PC-9 (cell line): ENCODE measurements at regions not wholly inside any gene's neighbourhood (a gene's known extent, or its start where the extent isn't known, plus 50 kb on each side); places are given as distances from the start of the nearest gene placed in this dataset.

Experiments
- BruUV-seq: library from RNA; stranded (reverse); fragments of 400-500 nt; replicated peaks from 2 replicates; lab custom pipeline; 2021; lab: Mats Ljungman, UMichigan
- CTCF ChIA-PET: fragments of 300-600 bp; sonication (Branson Sonifier 250); formaldehyde crosslinking; loops from one replicate; lab custom pipeline; 2022; ENCODE audit warnings: antibody characterized with exemption; lab: Charles Lee
- POLR2A ChIA-PET: fragments of 300-600 bp; sonication (Branson Sonifier 250); formaldehyde crosslinking; loops from one replicate; lab custom pipeline; 2022; ENCODE audit warnings: antibody characterized with exemption; ENCODE audit not compliant: unreplicated experiment; lab: Charles Lee
- DNase-seq, 2 experiments: peaks; one replicate each; pipeline versions ENCODE4 v3.0.0 to v3.0.0-alpha.2; 2015 to 2022; ENCODE audit warnings: mixed read lengths in 1 of 2
- H2AFZ ChIP-seq: fragments of 200-600 bp; sonication (generic); 2 replicates; pipeline ENCODE4 v1.8.1; 2017; ENCODE audit warnings: antibody characterized with exemption
- H3F3A ChIP-seq: fragments of 200-600 bp; sonication (generic); 2 replicates; pipeline ENCODE4 v1.8.1; 2017; ENCODE audit warnings: antibody characterized with exemption, mild to moderate bottlenecking, low read depth; ENCODE audit not compliant: insufficient read depth
- H3K27ac ChIP-seq: fragments of 200-600 bp; sonication (generic); 2 replicates; pipeline ENCODE4 v1.6.1; 2016; ENCODE audit warnings: mixed run types
- H3K27me3 ChIP-seq: fragments of 200-600 bp; sonication (generic); 2 replicates; pipeline ENCODE4 v1.6.1; 2016; ENCODE audit warnings: low read depth, mixed run types; ENCODE audit not compliant: insufficient read depth
- H3K36me3 ChIP-seq: fragments of 200-600 bp; sonication (generic); 2 replicates; pipeline ENCODE4 v1.6.1; 2016; ENCODE audit warnings: low read depth, mixed run types
- H3K4me1 ChIP-seq: fragments of 200-600 bp; sonication (generic); replicated peaks from 2 replicates; pipeline ENCODE4 v1.6.1; 2016; ENCODE audit warnings: mixed run types; ENCODE audit not compliant: insufficient read depth
- H3K4me2 ChIP-seq: fragments of 200-600 bp; sonication (generic); 2 replicates; pipeline ENCODE4 v1.6.1; 2017; ENCODE audit warnings: mixed run types
- H3K4me3 ChIP-seq: fragments of 200-600 bp; sonication (generic); 2 replicates; pipeline ENCODE4 v1.6.1; 2016; ENCODE audit warnings: mixed run types
- H3K79me2 ChIP-seq: fragments of 200-600 bp; sonication (generic); 2 replicates; pipeline ENCODE4 v1.6.1; 2017; ENCODE audit warnings: low read depth, mixed run types
- H3K9me2 ChIP-seq: fragments of 200-600 bp; sonication (generic); 2 replicates; pipeline ENCODE4 v1.8.1; 2017; ENCODE audit warnings: mild to moderate bottlenecking; ENCODE audit not compliant: insufficient read depth
- H3K9me3 ChIP-seq: fragments of 200-600 bp; sonication (generic); 2 replicates; pipeline ENCODE4 v1.8.1; 2016; ENCODE audit warnings: low read depth; ENCODE audit not compliant: insufficient read depth
- H4K20me1 ChIP-seq: fragments of 200-600 bp; sonication (generic); 2 replicates; pipeline ENCODE4 v1.8.1; 2017; ENCODE audit not compliant: insufficient read depth
- EZH2 ChIP-seq: fragments of 200-600 bp; sonication (generic); IDR thresholded peaks from 2 replicates; pipeline ENCODE4 v1.8.0; 2017; ENCODE audit warnings: antibody characterized with exemption, low read depth
- intact Hi-C: fragments of 100-400 bp; cut with micrococcal nuclease; formaldehyde crosslinking; loops from one replicate; pipeline ENCODE4 v1.10.0; 2022; ENCODE audit not compliant: unreplicated experiment
- TF ChIP-seq, protein P1 (sequence below): fragments of 200-600 bp; sonication (generic); conservative IDR thresholded peaks from 2 replicates; pipeline ENCODE4 v1.6.1; 2017; ENCODE audit warnings: mixed run types, antibody characterized with exemption, mild to moderate bottlenecking, moderate library complexity

DNA sequence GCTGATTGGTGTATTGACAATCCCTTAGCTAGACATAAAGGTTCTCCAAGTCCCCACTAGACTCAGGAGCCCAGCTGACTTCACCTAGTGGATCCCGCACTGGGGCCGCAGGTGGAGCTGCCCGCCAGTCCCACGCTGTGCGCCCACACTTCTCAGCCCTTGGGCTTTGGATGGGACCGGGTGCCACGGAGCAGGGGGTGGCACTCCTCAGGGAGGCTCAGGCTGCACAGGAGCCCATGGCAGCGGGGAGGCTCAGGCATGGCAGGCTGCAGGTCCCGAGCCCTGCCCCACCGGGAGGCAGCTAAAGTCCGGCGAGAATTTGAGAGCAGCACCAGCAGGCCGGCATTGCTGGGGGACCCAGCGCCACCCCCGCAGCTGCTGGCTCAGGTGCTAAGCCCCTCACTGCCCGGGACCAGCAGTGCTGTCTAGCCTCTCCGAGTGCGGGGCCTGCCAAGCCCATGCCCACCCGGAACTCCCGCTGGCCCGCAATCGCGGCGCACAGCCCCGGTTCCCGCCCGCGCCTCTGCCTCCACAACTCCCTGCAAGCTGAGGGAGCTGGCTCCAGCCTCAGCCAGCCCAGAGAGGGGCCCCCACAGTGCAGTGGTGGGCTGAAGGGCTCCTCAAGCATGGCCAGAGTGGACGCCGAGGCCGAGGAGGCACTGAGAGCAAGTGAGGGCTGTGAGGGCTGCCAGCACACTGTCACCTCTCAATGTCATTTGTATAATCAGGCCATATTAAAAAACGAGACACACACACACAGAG lies 437.2 kb downstream of the CSNK1G3 start:
- ChIA-PET POLR2A (no interaction called here), CTCF (no interaction called here)
- H3K9me2 ChIP-seq = no peaks in the 10 kb centered on the region
- no peak for DNase-seq
- TF ChIP-seq, protein P1, sequence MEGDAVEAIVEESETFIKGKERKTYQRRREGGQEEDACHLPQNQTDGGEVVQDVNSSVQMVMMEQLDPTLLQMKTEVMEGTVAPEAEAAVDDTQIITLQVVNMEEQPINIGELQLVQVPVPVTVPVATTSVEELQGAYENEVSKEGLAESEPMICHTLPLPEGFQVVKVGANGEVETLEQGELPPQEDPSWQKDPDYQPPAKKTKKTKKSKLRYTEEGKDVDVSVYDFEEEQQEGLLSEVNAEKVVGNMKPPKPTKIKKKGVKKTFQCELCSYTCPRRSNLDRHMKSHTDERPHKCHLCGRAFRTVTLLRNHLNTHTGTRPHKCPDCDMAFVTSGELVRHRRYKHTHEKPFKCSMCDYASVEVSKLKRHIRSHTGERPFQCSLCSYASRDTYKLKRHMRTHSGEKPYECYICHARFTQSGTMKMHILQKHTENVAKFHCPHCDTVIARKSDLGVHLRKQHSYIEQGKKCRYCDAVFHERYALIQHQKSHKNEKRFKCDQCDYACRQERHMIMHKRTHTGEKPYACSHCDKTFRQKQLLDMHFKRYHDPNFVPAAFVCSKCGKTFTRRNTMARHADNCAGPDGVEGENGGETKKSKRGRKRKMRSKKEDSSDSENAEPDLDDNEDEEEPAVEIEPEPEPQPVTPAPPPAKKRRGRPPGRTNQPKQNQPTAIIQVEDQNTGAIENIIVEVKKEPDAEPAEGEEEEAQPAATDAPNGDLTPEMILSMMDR = no peak
- TF ChIP-seq EZH2 = no peak
- no peaks in the 10 kb centered on the region for H3K27me3 ChIP-seq
- H3F3A ChIP-seq = no peaks in the 10 kb centered on the region
- peaks cover 11% of the 10 kb centered on the region; the same call in 1 of the 2 replicates for H3K4me1 ChIP-seq
- no peaks in the 10 kb centered on the region for H3K36me3 ChIP-seq
- H4K20me1 ChIP-seq = no peaks in the 10 kb centered on the region
- H3K4me3 ChIP-seq = no peak overlapping the region
- H3K27ac ChIP-seq = no peak overlapping the region
- H3K9me3 ChIP-seq = 0 out of 2 replicates have a peak, but pooled peaks cover 3% of the 10 kb centered on the region
- no TSS peak for BruUV-seq
- no peak overlapping the region for H3K4me2 ChIP-seq
- intact Hi-C loops = no loop called here
- H3K79me2 ChIP-seq = no peaks in the 10 kb centered on the region
- no peak overlapping the region for H2AFZ ChIP-seq

- no peaks in the 10 kb centered on the region for H3F3A ChIP-seq
- no peaks in the 10 kb centered on the region for H3K79me2 ChIP-seq
- no peak overlapping the region for H3K4me3 ChIP-seq
- no peak for DNase-seq
- intact Hi-C loops = no loop called here
- TF ChIP-seq, protein P1 = no peak
- TF ChIP-seq EZH2 = no peak
- no peaks in the 10 kb centered on the region for H3K27me3 ChIP-seq
- no peaks in the 10 kb centered on the region for H3K9me3 ChIP-seq
- H3K4me1 ChIP-seq = peaks cover 11% of the 10 kb centered on the region; the same call in 1 of the 2 replicates
- CTCF ChIA-PET = no interaction called here
- no peak overlapping the region for H2AFZ ChIP-seq
- H3K4me2 ChIP-seq = no peak overlapping the region
- POLR2A ChIA-PET = no interaction called here
- no peaks in the 10 kb centered on the region for H4K20me1 ChIP-seq
- BruUV-seq = no TSS peak
- no peaks in the 10 kb centered on the region for H3K36me3 ChIP-seq
- no peak overlapping the region for H3K27ac ChIP-seq
- H3K9me2 ChIP-seq = no peaks in the 10 kb centered on the region
Observed at GRCh38 chr5:123947797-123948196, 435.8 kb downstream of the CSNK1G3 start.

DNA sequence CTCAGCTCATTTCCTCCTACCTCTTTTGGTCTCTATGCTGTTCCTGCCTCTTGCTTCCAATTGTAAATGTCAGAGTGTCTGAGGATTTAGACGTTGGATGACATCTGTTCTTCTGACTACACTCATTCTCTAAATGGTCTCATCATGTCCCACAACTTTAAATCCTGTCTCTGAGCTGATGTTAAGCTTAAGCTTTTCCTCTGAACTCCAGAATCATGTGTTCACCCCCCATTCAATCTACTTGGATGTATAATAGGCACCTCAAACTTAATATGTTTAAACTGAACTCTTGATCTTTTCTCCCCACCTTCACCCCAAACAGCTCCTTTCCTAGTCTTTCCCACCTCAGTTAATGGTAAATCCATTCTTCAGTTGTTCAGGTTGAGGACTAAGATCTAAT lies 433.6 kb downstream of the CSNK1G3 start:
- Histone ChIP-seq H3K36me3 (no peaks in the 10 kb centered on the region), H3K27me3 (no peaks in the 10 kb centered on the region), H3K9me2 (no peaks in the 10 kb centered on the region), H3F3A (no peaks in the 10 kb centered on the region), H3K79me2 (no peaks in the 10 kb centered on the region), H4K20me1 (no peaks in the 10 kb centered on the region), H3K4me2 (no peak overlapping the region), H3K4me3 (no peak overlapping the region), H3K9me3 (no peaks in the 10 kb centered on the region), H3K27ac (no peak overlapping the region), H2AFZ (no peak overlapping the region), H3K4me1 (no peaks in the 10 kb centered on the region)
- TF ChIP-seq EZH2 = no peak
- TF ChIP-seq, protein P1 = no peak
- BruUV-seq = no TSS peak
- ChIA-PET POLR2A (no interaction called here), CTCF (no interaction called here)
- intact Hi-C loops = no loop called here
- no peak for DNase-seq
